ENCODE measurements at regions not wholly inside any gene's neighbourhood (a gene's known extent, or its start where the extent isn't known, plus 50 kb on each side); places are given as distances from the start of the nearest gene placed in this dataset.

DNA sequence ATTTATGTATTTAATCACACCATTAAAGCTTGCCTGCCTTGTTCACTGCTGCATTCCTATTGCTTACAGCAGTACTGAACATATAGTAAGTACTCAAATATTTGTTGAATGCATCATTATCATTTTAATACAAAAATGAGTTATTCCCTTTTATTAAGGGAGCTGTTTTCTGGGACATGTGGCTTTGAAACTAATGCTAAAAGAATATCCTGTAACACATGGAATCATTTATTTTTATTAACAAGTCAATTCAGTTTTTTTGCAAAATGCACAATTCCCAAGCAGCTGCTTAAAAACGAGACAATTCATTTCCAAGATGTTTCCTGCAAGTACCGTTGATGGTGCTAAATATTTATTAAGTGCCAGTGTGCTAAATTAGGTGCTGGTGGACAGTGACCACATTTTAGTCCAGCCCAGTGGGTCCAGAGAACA lies 148.3 kb upstream of the NR3C1 start:
- peaks cover under 1% of the 10 kb centered on the region for H3K4me1 Mint-ChIP-seq
- H3K27ac Mint-ChIP-seq, result no peak overlapping the region
- no peak overlapping the region for H3K4me3 Mint-ChIP-seq
- no peak for ATAC-seq
- peaks cover 6% of the 10 kb centered on the region for H3K9me3 Mint-ChIP-seq
- no peaks in the 10 kb centered on the region for H3K36me3 Mint-ChIP-seq
- H3K27me3 Mint-ChIP-seq, result no peaks in the 10 kb centered on the region

DNA sequence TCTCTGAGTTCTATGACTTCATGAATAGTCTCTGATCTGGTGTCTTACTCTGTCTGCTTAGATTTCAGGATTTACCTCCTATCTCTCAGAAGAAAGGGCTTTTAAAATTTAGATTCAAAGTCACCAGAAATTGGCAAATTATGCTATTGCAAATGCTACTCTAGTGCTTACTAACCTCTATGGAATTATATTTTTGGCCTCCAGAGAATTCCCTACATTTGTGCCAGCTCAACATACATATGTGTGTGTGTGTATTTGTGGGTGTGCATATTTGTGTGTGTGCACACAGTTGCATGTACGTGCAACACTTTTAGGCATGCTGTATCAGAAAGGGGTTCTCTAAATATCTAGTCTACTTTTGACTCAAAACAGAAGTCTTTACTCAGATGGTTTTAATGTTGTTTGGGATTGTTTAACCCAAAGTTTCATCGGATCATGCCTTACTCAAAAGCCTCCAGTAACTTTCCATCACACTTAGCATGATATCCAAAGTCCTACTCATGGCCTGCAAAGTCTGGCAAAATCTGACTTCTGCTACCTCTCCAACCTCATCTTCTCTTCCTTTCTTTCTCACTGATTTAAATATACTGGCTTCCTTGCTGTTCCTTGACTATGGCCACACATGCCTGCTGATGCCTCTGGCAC lies 147.6 kb upstream of the NR3C1 start:
- no peaks in the 10 kb centered on the region for H3K36me3 Mint-ChIP-seq
- no peaks in the 10 kb centered on the region for H3K27me3 Mint-ChIP-seq
- ATAC-seq, result no peak
- no peaks in the 10 kb centered on the region for H3K4me1 Mint-ChIP-seq
- H3K27ac Mint-ChIP-seq, result no peak overlapping the region
- H3K4me3 Mint-ChIP-seq, result no peak overlapping the region
- H3K9me3 Mint-ChIP-seq, result peaks cover 9% of the 10 kb centered on the region

DNA sequence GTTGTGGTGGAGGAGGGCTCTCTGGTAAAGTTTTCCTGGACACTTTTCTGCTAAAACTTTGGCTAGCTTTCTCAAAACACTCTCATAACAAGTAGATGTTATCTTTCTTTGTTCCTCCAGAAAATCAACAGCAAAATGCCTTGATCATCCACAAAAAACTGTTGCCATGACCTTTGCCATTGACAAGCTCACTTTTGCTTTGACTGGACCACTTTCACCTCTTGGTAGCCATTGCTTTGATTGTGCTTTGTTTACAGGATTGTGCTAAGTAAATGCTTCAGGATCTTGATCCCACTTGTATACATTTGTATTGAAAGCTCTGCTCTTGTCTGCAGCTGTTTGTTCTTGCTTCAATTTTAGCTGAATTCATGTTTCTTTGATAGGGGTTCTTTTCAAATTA lies 143.9 kb upstream of the NR3C1 start:
- H3K27me3 Mint-ChIP-seq, result no peaks in the 10 kb centered on the region
- H3K4me1 Mint-ChIP-seq, result no peaks in the 10 kb centered on the region
- H3K9me3 Mint-ChIP-seq, result peaks cover 9% of the 10 kb centered on the region
- H3K36me3 Mint-ChIP-seq, result no peaks in the 10 kb centered on the region
- no peak for ATAC-seq
- H3K4me3 Mint-ChIP-seq, result no peak overlapping the region
- no peak overlapping the region for H3K27ac Mint-ChIP-seq

DNA sequence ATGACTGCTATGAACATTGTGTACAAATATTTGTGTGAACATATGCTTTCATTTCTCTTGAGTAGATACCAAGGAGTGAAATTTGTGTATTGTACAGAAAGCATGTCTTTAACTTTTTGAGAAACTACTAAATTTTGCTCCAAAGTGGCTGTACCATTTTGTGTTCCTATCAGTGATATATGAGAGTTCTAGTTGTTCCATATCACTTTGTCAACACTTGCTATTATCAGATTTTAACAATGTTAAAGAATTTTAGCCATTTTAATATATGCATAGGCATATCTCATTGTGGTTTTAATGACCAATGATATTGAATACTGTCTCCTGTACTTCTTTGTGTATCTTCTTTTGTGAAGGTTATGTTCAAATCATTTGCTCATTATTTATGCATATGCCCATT lies 142.9 kb upstream of the NR3C1 start:
- H3K9me3 Mint-ChIP-seq, result peaks cover 9% of the 10 kb centered on the region
- no peak overlapping the region for H3K27ac Mint-ChIP-seq
- H3K4me1 Mint-ChIP-seq, result no peaks in the 10 kb centered on the region
- H3K36me3 Mint-ChIP-seq, result no peaks in the 10 kb centered on the region
- ATAC-seq, result no peak
- no peak overlapping the region for H3K4me3 Mint-ChIP-seq
- H3K27me3 Mint-ChIP-seq, result no peaks in the 10 kb centered on the region

DNA sequence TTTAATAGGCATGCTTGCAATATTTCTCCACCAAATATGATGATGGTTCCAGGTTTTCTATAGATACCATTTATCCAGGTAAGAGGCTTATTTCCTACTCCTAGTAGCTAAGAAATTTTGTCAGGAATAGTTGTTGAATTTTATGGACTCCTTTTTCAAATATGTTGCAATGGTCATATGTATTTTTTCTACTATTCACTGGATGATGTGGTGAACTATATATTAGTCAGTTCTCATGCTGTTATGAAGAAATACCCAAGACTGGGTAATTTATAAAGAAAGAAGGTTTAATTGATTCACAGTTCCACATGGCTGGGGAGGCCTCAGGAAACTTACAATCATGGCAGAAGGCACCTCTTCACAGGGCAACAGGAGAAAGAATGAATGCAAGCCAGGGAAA lies 141.1 kb upstream of the NR3C1 start:
- Mint-ChIP-seq H3K27me3 (no peaks in the 10 kb centered on the region), H3K27ac (no peak overlapping the region), H3K9me3 (peaks cover 10% of the 10 kb centered on the region), H3K36me3 (no peaks in the 10 kb centered on the region), H3K4me3 (no peak overlapping the region), H3K4me1 (no peaks in the 10 kb centered on the region)
- ATAC-seq, result no peak

DNA sequence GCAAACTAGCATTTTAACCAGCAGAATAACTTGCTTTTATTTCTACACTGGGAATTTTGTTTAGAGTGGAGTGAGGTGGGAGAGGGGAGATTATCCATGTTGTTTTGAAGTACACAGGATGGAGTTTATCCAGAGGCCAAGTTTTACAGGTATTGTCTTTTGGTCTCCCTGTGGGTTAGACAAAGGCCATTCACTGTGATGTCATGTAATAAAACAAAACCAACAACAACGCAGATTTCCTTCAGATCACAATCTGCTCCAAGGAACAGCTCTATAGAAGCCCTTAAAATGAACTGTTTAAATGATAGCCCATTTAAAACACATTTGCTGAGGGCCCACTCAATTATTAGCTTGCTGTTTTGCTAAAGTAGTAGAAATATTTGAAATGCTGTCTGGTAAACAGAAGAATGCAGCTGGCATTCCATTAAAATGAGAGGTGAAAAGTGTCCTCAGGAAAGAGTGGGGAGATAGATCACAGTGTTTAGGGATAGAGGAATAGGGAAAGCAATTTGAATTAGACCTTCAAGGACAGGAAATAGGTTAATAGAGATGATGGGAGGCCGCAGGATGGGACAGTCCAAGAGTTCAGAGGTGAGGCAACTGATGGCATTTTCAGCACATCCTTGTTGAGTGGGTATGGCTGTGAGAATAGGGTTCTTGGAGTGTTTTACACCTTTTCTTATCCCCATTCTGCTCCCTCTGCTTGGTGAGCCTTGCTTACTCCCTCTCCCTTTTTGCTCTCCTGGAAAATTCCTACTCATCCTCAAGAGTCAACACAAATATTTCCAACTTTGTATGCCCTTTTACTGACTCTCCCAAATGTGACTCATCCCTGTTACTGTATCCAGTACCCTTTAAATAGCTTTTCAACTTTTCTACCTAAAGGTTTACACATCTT lies 140.1 kb upstream of the NR3C1 start:
- Mint-ChIP-seq H3K4me1 (no peaks in the 10 kb centered on the region), H3K9me3 (peaks cover 7% of the 10 kb centered on the region), H3K27me3 (no peaks in the 10 kb centered on the region), H3K27ac (no peak overlapping the region), H3K36me3 (no peaks in the 10 kb centered on the region), H3K4me3 (no peak overlapping the region)
- no peak for ATAC-seq

DNA sequence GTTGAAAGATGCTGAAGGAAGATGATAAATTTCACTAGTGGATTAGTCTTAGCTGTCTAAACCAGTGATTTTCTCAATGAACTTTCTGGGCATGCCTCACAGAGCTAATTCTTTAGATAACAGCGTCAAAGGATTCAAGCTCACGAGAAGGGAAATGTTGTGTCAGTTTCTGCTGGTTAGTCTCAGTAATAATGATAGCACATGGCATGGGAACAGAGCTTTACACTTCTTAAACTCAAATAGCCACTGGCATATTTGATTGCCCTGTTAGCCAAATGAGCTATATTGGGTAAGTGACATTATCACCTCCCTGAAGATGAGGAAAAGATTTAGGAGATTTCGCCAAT lies 139.3 kb upstream of the NR3C1 start:
- Mint-ChIP-seq H3K27ac (no peak overlapping the region), H3K27me3 (no peaks in the 10 kb centered on the region), H3K9me3 (peaks cover 7% of the 10 kb centered on the region), H3K4me3 (no peak overlapping the region), H3K36me3 (no peaks in the 10 kb centered on the region), H3K4me1 (no peaks in the 10 kb centered on the region)
- ATAC-seq, result no peak

DNA sequence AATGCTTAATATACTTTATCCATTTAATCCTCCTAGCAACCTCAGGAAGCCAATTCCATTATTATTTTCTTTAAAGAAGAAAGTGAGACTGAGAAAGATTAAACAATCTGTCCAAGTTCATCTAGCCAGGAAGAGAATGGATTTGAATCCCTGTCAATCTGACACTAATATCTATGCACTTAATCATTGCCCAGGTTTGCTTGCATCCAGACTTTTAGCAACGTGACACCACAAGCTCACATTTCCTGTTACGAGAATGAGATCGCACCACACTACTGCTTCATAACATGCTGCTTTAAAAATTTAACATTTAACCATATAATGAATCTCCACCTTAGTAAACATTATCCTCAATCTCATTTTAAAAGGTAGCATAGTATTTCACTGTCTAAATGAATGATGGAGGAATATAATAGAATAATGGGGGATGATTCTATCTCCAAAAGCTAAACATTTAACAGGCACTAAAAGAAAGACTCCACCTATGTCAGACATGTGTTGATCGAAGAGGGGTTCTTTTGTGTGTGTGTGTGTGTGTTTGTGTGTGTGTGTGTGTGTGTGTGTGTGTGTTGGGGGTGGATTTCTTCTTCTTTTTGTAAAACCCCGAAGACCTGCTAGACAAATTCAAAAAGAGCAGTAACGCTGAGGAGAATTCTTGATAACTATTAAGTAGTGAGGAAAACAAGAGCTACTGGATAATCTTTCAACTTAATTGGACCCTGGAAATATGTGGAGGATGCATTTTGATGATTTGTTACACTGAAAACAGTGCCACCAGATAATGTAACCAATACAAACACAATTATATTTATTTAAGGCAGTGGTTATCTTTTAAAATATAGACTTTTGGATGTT lies 138.7 kb upstream of the NR3C1 start:
- no peak for ATAC-seq
- Mint-ChIP-seq H3K9me3 (peaks cover 7% of the 10 kb centered on the region), H3K4me1 (no peaks in the 10 kb centered on the region), H3K27me3 (no peaks in the 10 kb centered on the region), H3K4me3 (no peak overlapping the region), H3K36me3 (no peaks in the 10 kb centered on the region), H3K27ac (no peak overlapping the region)

DNA sequence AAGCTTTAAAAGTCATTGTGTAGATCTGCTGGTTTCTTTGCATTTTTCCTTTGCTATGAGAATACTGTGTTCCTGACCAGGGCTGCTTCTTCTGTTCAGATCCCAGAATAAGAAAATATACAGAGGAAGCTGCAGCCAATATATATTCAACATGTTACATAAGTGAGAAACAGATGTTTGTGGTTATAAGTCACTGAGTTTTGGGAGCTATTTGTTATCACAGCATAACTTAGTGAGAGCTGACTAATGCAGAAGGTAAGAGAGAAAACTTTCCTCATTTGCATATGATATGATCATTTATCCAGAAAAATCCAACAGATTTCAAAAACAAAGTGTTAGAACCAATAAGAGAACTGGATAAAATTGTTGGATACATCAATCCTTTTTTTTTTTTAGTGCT lies 136.3 kb upstream of the NR3C1 start:
- Mint-ChIP-seq H3K27ac (no peak overlapping the region), H3K36me3 (no peaks in the 10 kb centered on the region), H3K9me3 (peaks cover 4% of the 10 kb centered on the region), H3K4me1 (no peaks in the 10 kb centered on the region), H3K4me3 (no peak overlapping the region), H3K27me3 (no peaks in the 10 kb centered on the region)
- ATAC-seq, result no peak

DNA sequence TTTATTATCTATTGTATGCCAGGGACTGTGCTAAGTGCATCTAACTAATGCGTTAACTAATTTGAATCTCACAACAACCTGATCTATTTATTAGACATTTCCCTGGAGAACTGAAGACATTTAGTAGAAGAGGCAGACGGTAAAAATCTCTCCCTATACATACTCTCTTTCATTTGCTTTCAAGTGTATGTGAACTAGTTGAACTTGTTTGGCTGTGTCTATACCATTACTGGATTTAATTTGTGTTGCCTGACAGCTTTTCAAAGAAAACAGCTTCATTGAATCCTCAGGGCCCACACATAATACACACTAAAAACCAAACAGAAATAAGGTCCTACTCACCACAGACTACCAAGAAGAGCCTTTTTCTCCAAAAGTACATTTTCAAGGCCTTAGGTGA lies 133.6 kb upstream of the NR3C1 start:
- no peak overlapping the region for H3K4me3 Mint-ChIP-seq
- no peaks in the 10 kb centered on the region for H3K36me3 Mint-ChIP-seq
- no peaks in the 10 kb centered on the region for H3K27me3 Mint-ChIP-seq
- no peak overlapping the region for H3K27ac Mint-ChIP-seq
- peaks cover 4% of the 10 kb centered on the region for H3K9me3 Mint-ChIP-seq
- no peaks in the 10 kb centered on the region for H3K4me1 Mint-ChIP-seq
- ATAC-seq, result no peak

DNA sequence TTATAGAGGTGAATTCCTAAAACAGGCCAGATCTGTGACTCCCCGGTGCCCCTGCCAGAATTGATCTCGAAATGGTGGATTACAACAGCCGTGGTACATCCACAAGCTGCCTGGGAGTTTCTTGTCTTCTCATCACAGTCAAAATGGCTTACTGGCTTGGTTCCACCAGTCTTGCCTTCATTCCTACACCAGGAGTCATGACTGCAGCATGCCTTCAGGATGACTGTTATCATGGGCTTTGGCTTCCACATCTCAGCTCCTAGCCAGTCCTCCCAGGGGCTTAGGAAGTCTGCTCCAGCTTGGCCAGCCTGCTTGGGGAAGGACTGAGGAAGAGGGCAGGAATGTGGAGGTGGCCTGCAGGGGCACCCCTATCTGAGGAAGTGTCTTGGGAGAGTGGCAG lies 132.9 kb upstream of the NR3C1 start:
- H3K36me3 Mint-ChIP-seq, result no peaks in the 10 kb centered on the region
- no peak overlapping the region for H3K4me3 Mint-ChIP-seq
- H3K9me3 Mint-ChIP-seq, result peaks cover 4% of the 10 kb centered on the region
- ATAC-seq, result no peak
- H3K27ac Mint-ChIP-seq, result no peak overlapping the region
- H3K27me3 Mint-ChIP-seq, result no peaks in the 10 kb centered on the region
- no peaks in the 10 kb centered on the region for H3K4me1 Mint-ChIP-seq

DNA sequence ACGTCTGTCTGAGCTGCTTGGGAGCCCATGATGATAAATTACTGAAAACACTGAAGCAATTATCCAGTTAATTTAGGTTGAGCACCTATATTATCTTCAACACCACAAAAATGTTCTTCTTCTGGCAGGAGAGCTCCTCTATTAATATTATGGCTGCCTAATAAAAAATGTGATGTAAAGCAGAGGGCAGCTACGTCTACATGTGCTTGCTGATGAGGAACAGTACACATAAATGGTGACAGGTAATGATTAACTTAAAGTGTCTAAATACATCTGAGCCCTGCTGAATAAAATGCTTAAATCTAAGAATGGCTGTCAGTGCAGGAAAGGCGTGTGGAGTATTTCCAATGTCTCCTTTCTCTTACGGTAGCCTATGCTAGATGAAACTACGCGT lies 131.3 kb upstream of the NR3C1 start:
- Mint-ChIP-seq H3K36me3 (no peaks in the 10 kb centered on the region), H3K27me3 (no peaks in the 10 kb centered on the region), H3K9me3 (peaks cover 4% of the 10 kb centered on the region), H3K4me3 (no peak overlapping the region), H3K27ac (no peak overlapping the region), H3K4me1 (no peaks in the 10 kb centered on the region)
- ATAC-seq, result no peak

DNA sequence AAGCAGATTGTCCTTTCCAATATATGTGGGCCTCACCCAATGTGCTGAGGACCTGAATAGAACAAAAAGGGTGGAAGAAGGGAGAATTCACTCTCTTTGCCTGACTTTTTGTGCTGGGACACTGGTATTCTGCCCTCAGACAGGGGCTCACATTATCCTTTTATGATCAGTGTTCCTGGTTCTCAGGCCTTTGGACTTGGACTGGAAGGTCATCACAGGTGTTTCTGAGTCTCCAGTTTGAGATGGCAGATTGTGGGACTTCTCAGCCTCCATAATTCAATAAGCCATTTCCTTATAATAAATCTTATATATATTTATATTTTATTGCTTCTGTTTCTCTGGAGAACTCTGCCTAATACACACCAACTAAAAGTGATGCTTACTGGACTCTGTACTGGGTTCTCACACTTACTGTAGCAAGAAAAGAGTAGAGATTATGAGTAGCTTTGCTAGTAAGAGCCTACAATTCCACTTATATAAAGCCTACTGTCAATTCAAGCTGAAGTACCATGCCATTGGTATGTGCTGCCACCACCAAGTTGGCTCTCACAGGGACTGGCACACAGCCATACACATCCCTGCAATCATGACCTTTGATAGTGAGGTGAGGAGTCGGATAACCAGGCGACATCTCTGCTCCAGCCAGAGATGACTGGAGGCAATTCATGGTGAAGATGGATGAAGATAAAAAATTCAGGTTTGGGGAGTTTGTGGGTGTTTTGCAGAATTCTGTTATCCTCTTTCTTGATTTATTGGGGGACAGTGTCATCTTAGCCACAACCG lies 130.7 kb upstream of the NR3C1 start:
- Mint-ChIP-seq H3K36me3 (no peaks in the 10 kb centered on the region), H3K27me3 (no peaks in the 10 kb centered on the region), H3K27ac (no peak overlapping the region), H3K4me1 (no peaks in the 10 kb centered on the region), H3K9me3 (no peaks in the 10 kb centered on the region), H3K4me3 (no peak overlapping the region)
- no peak for ATAC-seq

DNA sequence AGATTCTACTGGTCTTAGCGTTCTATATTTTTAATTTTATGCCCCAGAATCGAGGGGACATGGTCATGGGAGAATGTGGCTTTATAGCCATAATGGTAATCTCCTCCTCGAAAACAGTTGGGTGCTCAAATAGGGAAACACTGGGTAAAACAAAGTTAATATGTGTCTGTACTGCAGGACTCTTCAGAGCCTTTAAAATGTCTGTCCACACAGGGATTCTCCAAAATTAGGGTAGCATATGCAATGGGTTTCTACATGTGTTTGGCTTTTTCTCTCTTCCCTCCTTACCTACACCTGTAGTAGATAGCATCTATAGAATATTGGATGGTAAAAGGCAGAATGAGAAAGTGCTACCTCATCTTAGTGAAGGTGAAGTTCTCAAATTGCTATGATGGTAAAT lies 130.0 kb upstream of the NR3C1 start:
- H3K4me3 Mint-ChIP-seq, result no peak overlapping the region
- no peaks in the 10 kb centered on the region for H3K9me3 Mint-ChIP-seq
- H3K4me1 Mint-ChIP-seq, result no peaks in the 10 kb centered on the region
- H3K27ac Mint-ChIP-seq, result no peak overlapping the region
- ATAC-seq, result no peak
- H3K36me3 Mint-ChIP-seq, result no peaks in the 10 kb centered on the region
- no peaks in the 10 kb centered on the region for H3K27me3 Mint-ChIP-seq

DNA sequence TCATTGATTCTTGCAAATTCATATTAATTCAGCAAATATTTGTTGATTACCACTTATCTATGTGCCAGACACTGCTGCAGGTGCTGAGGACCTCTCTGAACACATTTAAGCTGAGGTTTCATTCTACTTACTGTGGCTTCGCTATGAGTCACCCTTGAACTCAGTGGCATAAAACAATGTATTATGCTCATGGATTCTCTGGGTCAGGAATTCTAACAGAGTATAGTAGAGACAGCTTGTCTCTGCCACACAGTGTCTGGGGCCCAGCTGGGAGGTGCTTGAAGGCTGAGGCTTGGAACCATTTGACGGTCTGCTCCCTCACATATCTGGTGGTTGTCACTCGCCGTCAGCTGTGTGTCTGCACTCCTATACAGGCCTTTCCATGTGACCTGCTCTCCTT lies 124.3 kb upstream of the NR3C1 start:
- H3K4me1 Mint-ChIP-seq, result no peaks in the 10 kb centered on the region
- H3K9me3 Mint-ChIP-seq, result no peaks in the 10 kb centered on the region
- H3K27ac Mint-ChIP-seq, result no peak overlapping the region
- H3K4me3 Mint-ChIP-seq, result no peak overlapping the region
- H3K27me3 Mint-ChIP-seq, result no peaks in the 10 kb centered on the region
- no peaks in the 10 kb centered on the region for H3K36me3 Mint-ChIP-seq
- ATAC-seq, result no peak

Data from stimulated activated memory B cell treated with anti-CD40 and anti-IgM and Interleukin-4, amounts not matched to agents 10 μg/mL and 1 μg/mL and 100 μg/mL, for 72 hours (primary cell).